ENCODE measurements at regions not wholly inside any gene's neighbourhood (a gene's known extent, or its start where the extent isn't known, plus 50 kb on each side); places are given as distances from the start of the nearest gene placed in this dataset.
A peak's percentile ranks its signal among the peaks of the same experiment; 100 is the strongest.
"Not testable (repeated sequence)": the region's sequence is repeated elsewhere in the genome, so short reads cannot be mapped to it uniquely, and the experiment has no call there.

DNA sequence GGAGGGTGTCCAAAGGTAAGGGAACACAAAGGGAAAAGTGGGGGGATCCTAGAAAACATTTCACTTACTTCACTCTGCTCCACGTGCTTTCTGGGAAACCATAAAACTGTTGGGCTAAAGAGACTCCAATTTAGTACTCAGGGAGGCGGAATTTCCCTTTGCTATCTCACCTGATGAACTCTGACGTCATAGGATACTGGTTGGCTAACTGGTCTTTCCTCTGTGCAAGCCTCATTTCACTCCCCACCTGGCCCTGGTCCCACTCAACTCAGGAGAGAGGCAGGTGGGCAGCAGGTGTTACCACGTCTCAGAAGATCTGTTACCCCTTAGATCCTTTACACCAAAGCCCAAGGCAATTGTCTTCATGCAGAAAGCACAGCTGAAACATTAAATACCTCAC, 51.8 kb upstream of the PMAIP1 start:
- H3K27ac Mint-ChIP-seq, result peak overlapping the region; percentile 13
- ATAC-seq, result no peak
- H3K4me3 Mint-ChIP-seq, result no peak overlapping the region
- H3K36me3 Mint-ChIP-seq (ENCODE audit: low read depth), result no peaks in the 10 kb centered on the region
- POLR2A ChIA-PET, result interaction anchor here (1.0 to 2.9 kb wide), 2 partner anchors 34 to 52 kb away, joined by 3 to 17 read pairs; partner anchors contain the start of gene PMAIP1
- TF ChIP-seq, protein P1, sequence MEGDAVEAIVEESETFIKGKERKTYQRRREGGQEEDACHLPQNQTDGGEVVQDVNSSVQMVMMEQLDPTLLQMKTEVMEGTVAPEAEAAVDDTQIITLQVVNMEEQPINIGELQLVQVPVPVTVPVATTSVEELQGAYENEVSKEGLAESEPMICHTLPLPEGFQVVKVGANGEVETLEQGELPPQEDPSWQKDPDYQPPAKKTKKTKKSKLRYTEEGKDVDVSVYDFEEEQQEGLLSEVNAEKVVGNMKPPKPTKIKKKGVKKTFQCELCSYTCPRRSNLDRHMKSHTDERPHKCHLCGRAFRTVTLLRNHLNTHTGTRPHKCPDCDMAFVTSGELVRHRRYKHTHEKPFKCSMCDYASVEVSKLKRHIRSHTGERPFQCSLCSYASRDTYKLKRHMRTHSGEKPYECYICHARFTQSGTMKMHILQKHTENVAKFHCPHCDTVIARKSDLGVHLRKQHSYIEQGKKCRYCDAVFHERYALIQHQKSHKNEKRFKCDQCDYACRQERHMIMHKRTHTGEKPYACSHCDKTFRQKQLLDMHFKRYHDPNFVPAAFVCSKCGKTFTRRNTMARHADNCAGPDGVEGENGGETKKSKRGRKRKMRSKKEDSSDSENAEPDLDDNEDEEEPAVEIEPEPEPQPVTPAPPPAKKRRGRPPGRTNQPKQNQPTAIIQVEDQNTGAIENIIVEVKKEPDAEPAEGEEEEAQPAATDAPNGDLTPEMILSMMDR (IDR thresholded peaks at IDR 0.05), result no peak
- DNase-seq, result peak; percentile 4
- H3K9me3 Mint-ChIP-seq, result no peaks in the 10 kb centered on the region
- peaks cover 15% of the 10 kb centered on the region for H3K4me1 Mint-ChIP-seq (ENCODE audit: low read depth)
- CTCF ChIA-PET, result interaction anchor here (1.7 kb wide), 1 partner anchor 10 kb away, joined by 4 read pairs; no protein-coding TSS in a partner anchor
- intact Hi-C loops (cut with micrococcal nuclease), result no loop called here
- H3K27me3 Mint-ChIP-seq, result peaks cover 2% of the 10 kb centered on the region

DNA sequence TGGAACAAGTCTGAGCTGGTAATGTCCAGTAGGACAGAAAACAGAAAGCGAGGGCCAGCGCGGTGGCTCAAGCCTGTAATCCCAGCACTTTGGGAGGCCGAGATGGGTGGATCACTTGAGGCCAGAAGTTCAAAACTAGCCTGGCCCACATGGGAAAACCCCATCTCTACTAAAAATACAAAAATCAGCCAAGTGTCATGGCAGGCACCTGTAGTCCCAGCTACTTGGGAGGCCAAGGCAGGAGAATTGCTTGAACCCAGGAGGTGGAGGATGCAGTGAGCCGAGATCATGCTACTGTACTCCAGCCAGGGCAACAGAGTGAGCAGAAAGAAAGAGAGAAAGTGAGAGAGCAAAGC, 52.3 kb upstream of the PMAIP1 start:
- peak overlapping the region; percentile 43 for H3K27ac Mint-ChIP-seq
- H3K36me3 Mint-ChIP-seq (ENCODE audit: low read depth); H3K27me3 Mint-ChIP-seq; H3K9me3 Mint-ChIP-seq; intact Hi-C loops (cut with micrococcal nuclease); H3K4me3 Mint-ChIP-seq: not testable (repeated sequence)
- POLR2A ChIA-PET, result interaction anchor here (1.0 to 2.9 kb wide), 3 partner anchors 35 to 57 kb away, joined by 3 to 17 read pairs (median 5); partner anchors contain the start of gene PMAIP1
- H3K4me1 Mint-ChIP-seq (ENCODE audit: low read depth), result peaks cover 15% of the 10 kb centered on the region
- peak; percentile 17 for DNase-seq
- CTCF ChIA-PET, result interaction anchor here (1.6 kb wide), 1 partner anchor 10 kb away, joined by 6 read pairs; no protein-coding TSS in a partner anchor
- ATAC-seq, result peak; percentile 46

DNA sequence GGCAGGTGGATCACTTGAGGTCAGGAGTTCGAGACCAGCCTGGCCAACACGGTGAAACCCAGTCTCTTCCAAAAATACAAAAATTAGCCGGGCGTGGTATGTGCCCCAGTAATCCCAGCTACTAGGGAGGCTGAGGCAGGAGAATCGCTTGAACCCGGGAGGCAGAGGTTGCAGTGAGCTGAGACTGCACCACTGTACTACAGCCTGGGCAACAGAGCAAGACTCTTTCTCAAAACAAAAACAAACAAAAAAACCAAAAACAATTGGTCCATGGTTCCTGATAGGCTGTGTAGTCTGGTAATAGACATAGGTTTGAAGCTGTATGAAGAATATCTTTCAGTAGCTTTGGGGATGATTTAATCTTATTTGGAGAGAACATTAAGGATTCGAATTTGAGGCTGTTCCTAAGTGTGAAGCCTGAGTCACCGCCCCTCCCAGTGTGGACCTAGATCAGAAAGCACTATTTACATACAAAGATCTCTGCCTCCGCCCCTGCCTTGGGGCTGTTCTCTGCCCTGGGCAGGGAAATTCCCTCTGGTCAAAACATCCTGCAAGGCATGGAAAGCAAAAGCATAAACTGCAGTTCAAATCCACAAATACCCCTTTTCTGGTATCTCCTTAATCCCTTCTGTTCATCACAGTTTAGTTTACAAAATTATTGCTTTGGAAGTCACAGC, 52.8 kb upstream of the PMAIP1 start:
- ChIA-PET CTCF (interaction anchor here (1.6 kb wide), 1 partner anchor 9 kb away, joined by 6 read pairs; no protein-coding TSS in a partner anchor), POLR2A (interaction anchor here (1.0 to 2.9 kb wide), 3 partner anchors 35 to 58 kb away, joined by 3 to 17 read pairs (median 5); partner anchors contain the start of gene PMAIP1)
- Mint-ChIP-seq H3K9me3 (no peaks in the 10 kb centered on the region), H3K4me1 (ENCODE audit: low read depth) (peaks cover 15% of the 10 kb centered on the region), H3K27ac (peak overlapping the region; percentile 43), H3K4me3 (no peak overlapping the region), H3K27me3 (peaks cover 2% of the 10 kb centered on the region), H3K36me3 (ENCODE audit: low read depth) (no peaks in the 10 kb centered on the region)
- ATAC-seq (peak; percentile 99), DNase-seq (peak; percentile 83)
- intact Hi-C loops (cut with micrococcal nuclease), result no loop called here
- TF ChIP-seq, protein P1 (IDR thresholded peaks at IDR 0.05), result no peak

DNA sequence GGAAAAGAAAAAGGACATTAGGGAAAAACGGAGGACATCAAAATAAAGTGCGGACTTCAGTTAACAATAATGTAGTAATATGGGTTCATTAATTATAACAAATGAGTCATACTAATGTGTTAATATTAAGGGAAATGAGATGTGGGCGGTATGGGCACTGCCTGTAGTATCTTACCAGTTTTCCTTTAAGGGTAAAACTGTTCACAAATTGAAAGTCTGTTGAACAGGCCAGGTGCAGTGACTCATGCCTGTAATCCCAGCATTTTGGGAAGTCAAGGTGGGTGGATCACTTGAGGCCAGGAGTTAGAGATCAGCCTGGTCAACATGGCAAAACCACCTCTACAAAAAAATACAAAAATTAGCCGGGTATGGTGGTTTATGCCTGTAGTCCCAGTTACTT, 56.8 kb upstream of the PMAIP1 start:
- intact Hi-C loops (cut with micrococcal nuclease), result loop anchor here (5.0 kb wide), 1 partner anchor 34 kb away; no protein-coding TSS in a partner anchor
- ChIA-PET POLR2A (interaction anchor here (1.5 kb wide), 1 partner anchor 56 kb away, joined by 3 read pairs; no protein-coding TSS in a partner anchor), CTCF (no interaction called here)
- TF ChIP-seq, protein P1 (IDR thresholded peaks at IDR 0.05), result no peak
- Mint-ChIP-seq H3K36me3 (ENCODE audit: low read depth) (no peaks in the 10 kb centered on the region), H3K9me3 (no peaks in the 10 kb centered on the region), H3K27ac (no peak overlapping the region), H3K4me3 (no peak overlapping the region), H3K4me1 (ENCODE audit: low read depth) (peaks cover 11% of the 10 kb centered on the region), H3K27me3 (peaks cover 2% of the 10 kb centered on the region)
- ATAC-seq (no peak), DNase-seq (no peak)

DNA sequence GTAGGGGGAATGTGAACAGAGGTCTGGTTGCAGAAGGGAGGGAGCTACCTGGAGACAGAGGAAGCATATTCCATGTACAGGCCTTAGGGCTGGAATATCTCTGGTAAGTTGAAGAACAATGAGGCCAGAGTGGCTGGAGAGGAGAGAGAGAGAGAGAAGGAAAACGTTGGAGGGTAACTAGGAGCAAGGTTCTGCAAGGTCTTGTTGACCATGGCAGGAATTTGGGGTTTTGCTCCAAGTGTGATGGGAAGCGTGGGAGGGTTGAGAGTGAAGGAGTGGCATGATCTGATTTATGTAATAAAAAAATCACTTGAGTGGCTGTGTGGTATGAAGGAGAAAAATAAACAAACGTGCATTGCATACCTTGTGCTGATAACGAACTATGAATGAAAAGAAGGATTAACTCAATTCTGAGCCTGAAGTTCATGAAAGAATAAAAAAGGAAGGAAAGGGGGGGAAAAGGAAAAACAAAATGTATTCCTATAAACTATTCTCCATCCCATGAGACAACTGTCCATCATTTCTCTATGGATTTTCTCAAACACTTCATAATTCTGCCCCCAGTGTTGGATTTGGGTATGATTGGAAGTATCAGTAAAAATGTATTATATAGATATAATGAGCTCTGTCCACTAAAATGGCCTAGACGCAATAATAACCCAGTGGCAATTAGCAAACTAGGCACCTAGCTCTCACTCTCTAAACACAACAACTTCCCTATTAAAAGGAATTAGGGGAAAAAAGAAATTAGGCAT, 59.7 kb upstream of the PMAIP1 start:
- CTCF ChIA-PET, result interaction anchor here (0.7 to 1.5 kb wide), 4 partner anchors 8 to 66 kb away, joined by 3 to 4 read pairs (median 3); no protein-coding TSS in a partner anchor

More for the DNA sequence above, 59.7 kb upstream of the PMAIP1 start:
- TF ChIP-seq, protein P1 (IDR thresholded peaks at IDR 0.05), result no peak
- H3K9me3 Mint-ChIP-seq, result no peaks in the 10 kb centered on the region
- H3K36me3 Mint-ChIP-seq (ENCODE audit: low read depth), result no peaks in the 10 kb centered on the region
- no peak overlapping the region for H3K27ac Mint-ChIP-seq
- POLR2A ChIA-PET, result interaction anchor here (2.1 kb wide), 1 partner anchor 59 kb away, joined by 7 read pairs; the partner anchor contains the start of gene PMAIP1
- no peak for ATAC-seq
- intact Hi-C loops (cut with micrococcal nuclease), result loop anchor here (5.0 kb wide), 3 partner anchors 37 to 87 kb away; no protein-coding TSS in a partner anchor
- H3K27me3 Mint-ChIP-seq, result peaks cover 2% of the 10 kb centered on the region
- DNase-seq, result no peak
- H3K4me1 Mint-ChIP-seq (ENCODE audit: low read depth), result no peaks in the 10 kb centered on the region
- H3K4me3 Mint-ChIP-seq, result no peak overlapping the region

Data from activated CD8-positive, alpha-beta T cell treated with anti-CD3 and anti-CD28 coated beads for 36 hours (primary cell).